ENCODE measurements at regions not wholly inside any gene's neighbourhood (a gene's known extent, or its start where the extent isn't known, plus 50 kb on each side); places are given as distances from the start of the nearest gene placed in this dataset.

DNA sequence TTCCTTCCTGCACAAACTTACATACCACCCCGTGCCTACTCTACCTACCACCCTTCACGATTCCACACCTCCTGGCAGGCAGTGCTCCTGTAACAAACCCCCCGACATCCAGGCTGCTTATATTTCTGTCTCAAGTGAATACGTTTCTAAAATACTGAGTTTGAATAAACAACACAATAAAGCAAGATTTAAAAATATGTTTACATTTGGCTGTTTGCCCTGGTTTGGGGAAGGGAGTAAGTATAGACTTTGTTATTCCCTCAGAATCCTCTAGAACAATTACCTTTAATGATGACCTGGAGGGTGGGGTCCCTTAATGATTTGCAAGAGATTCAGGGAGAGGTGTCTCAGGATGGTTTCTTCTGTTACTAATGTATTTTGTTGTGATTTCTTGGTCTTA is 402.6 kb upstream of the TBL1XR1 start:
- TF ChIP-seq CTCF (IDR thresholded peaks at IDR 0.05): no peak
- Histone ChIP-seq H3K27me3 (no peaks in the 10 kb centered on the region), H3K4me3 (no peak overlapping the region), H3K27ac (no peak overlapping the region), H3K4me1 (peaks cover 0 to 51% (median 33%) of the 10 kb centered on the region in 4 donors), H3K36me3 (no peaks in the 10 kb centered on the region), H3K9me3 (no peaks in the 10 kb centered on the region)
- no peak for DNase-seq
- intact Hi-C loops (cut with DNase I; ENCODE audit: low total_unique reads): loop anchor here (10.0 kb wide), 1 partner anchor 405 kb away; the partner anchor contains the start of gene TBL1XR1

DNA sequence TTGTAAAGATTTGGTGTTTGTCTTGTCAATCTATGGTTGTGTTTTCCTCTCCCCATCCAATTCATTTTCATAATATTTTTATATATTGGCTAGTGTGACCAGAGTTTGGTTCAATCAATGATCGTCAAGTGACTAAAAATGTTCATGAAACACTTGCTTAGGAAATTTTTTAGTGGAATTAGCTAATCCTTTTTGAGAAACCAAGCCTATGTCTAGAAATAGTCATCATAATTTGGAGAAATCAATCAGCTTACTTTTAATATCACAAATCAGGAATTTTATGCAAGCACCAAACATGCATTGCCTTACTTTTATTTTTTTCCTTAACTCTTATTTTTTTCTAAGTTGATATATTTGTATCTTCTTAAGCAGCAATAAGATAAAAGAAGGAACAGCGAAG is 403.1 kb upstream of the TBL1XR1 start:
- Histone ChIP-seq H3K27me3 (no peaks in the 10 kb centered on the region), H3K36me3 (no peaks in the 10 kb centered on the region), H3K4me1 (peaks cover 0 to 51% (median 33%) of the 10 kb centered on the region in 4 donors), H3K4me3 (no peak overlapping the region), H3K27ac (no peak overlapping the region), H3K9me3 (no peaks in the 10 kb centered on the region)
- no peak for TF ChIP-seq CTCF (IDR thresholded peaks at IDR 0.05)
- intact Hi-C loops (cut with DNase I; ENCODE audit: low total_unique reads): no loop called here
- DNase-seq: no peak

DNA sequence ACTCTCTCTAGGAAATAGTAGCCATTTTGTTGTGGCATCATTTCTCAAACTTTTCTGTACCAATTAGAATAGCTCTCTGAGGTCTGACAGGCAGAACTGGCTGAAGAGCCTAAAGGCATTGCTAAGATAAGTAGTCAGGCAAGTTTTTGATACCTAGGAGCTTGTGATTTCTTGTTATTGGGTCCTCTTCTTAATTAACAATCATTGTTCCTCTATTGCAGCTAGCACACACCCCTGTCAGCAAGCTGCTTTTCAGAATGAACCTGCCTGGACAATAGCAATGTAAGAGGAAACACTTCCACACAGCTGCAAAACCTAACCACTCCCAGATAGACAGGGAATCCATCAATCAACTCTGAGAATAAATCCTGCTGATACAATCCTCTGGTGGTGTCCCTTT is 403.9 kb upstream of the TBL1XR1 start:
- TF ChIP-seq CTCF (IDR thresholded peaks at IDR 0.05): no peak
- Histone ChIP-seq H3K4me3 (no peak overlapping the region), H3K27me3 (no peaks in the 10 kb centered on the region), H3K36me3 (no peaks in the 10 kb centered on the region), H3K27ac (no peak overlapping the region), H3K9me3 (no peaks in the 10 kb centered on the region), H3K4me1 (peaks cover 0 to 49% (median 30%) of the 10 kb centered on the region in 4 donors)
- DNase-seq: no peak
- intact Hi-C loops (cut with DNase I; ENCODE audit: low total_unique reads): no loop called here

GRCh38 chr3:177602601-177603147 is 405.4 kb upstream of the TBL1XR1 start:
- H3K4me1 ChIP-seq: peaks cover 0 to 34% (median 15%) of the 10 kb centered on the region in 4 donors
- H3K4me3 ChIP-seq: no peak overlapping the region
- intact Hi-C loops (cut with DNase I; ENCODE audit: low total_unique reads): no loop called here
- no peaks in the 10 kb centered on the region for H3K9me3 ChIP-seq
- H3K36me3 ChIP-seq: no peaks in the 10 kb centered on the region
- no peak for TF ChIP-seq CTCF (IDR thresholded peaks at IDR 0.05)
- DNase-seq: no peak
- no peaks in the 10 kb centered on the region for H3K27me3 ChIP-seq
- H3K27ac ChIP-seq: no peak overlapping the region

GRCh38 chr3:177603148-177603603 is 405.9 kb upstream of the TBL1XR1 start:
- no peak for DNase-seq
- no peaks in the 10 kb centered on the region for H3K27me3 ChIP-seq
- H3K4me3 ChIP-seq: no peak overlapping the region
- H3K36me3 ChIP-seq: no peaks in the 10 kb centered on the region
- no peaks in the 10 kb centered on the region for H3K9me3 ChIP-seq
- no peak overlapping the region for H3K27ac ChIP-seq
- TF ChIP-seq CTCF (IDR thresholded peaks at IDR 0.05): no peak
- peaks cover 0 to 29% (median 10%) of the 10 kb centered on the region in 4 donors for H3K4me1 ChIP-seq
- intact Hi-C loops (cut with DNase I; ENCODE audit: low total_unique reads): no loop called here

DNA sequence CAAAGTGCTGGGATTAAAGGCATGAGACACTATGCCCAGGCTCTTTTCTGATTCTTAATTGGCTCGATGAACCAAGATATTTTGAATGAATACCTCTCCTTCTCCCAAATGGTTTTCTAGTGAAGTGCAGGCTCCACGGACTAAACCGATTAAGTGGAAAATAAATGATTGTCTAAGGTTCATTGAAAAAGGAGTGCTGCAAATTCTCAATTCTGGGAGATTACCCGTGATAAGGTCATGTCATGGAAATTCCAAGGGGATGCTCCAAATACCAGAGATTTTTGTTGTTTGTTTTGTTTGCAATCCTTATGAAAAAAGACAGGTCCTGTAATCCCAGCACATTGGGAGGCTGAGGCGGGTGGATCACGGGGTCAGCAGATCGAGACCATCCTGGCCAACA is 406.9 kb upstream of the TBL1XR1 start:
- no peaks in the 10 kb centered on the region for H3K36me3 ChIP-seq
- H3K27ac ChIP-seq: no peak overlapping the region
- DNase-seq: no peak
- no peak for TF ChIP-seq CTCF (IDR thresholded peaks at IDR 0.05)
- H3K4me3 ChIP-seq: no peak overlapping the region
- intact Hi-C loops (cut with DNase I; ENCODE audit: low total_unique reads): no loop called here
- peaks cover 0 to 18% (median under 1%) of the 10 kb centered on the region in 4 donors for H3K4me1 ChIP-seq
- H3K27me3 ChIP-seq: no peaks in the 10 kb centered on the region
- H3K9me3 ChIP-seq: no peaks in the 10 kb centered on the region
